ENCODE measurements at regions not wholly inside any gene's neighbourhood (a gene's known extent, or its start where the extent isn't known, plus 50 kb on each side); places are given as distances from the start of the nearest gene placed in this dataset.
"Not testable (repeated sequence)": the region's sequence is repeated elsewhere in the genome, so short reads cannot be mapped to it uniquely, and the experiment has no call there.

- TF ChIP-seq, protein P1, sequence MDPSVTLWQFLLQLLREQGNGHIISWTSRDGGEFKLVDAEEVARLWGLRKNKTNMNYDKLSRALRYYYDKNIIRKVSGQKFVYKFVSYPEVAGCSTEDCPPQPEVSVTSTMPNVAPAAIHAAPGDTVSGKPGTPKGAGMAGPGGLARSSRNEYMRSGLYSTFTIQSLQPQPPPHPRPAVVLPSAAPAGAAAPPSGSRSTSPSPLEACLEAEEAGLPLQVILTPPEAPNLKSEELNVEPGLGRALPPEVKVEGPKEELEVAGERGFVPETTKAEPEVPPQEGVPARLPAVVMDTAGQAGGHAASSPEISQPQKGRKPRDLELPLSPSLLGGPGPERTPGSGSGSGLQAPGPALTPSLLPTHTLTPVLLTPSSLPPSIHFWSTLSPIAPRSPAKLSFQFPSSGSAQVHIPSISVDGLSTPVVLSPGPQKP (IDR thresholded peaks at IDR 0.05; ENCODE audit: borderline replicate concordance, low read depth, low read length), result not testable (repeated sequence)
- not testable (repeated sequence) for TF ChIP-seq RAD21 (IDR thresholded peaks at IDR 0.05; ENCODE audit: low read length); CTCF (conservative IDR thresholded peaks at IDR 0.05; ENCODE audit: low read depth, low read length)
These were observed 323.7 kb downstream of the CACNA1B start for GRCh38 chr9:138201167-138201889.

Data from IMR-90 (cell line).